T-helper 2 cell treated with Interferon-gamma antibody and Interleukin-4, amounts not matched to agents 100 ng/mL and 5 ng/mL, for 36 hours (primary cell): ENCODE measurements at regions not wholly inside any gene's neighbourhood (a gene's known extent, or its start where the extent isn't known, plus 50 kb on each side); places are given as distances from the start of the nearest gene placed in this dataset.

ENCODE experiments used
- intact Hi-C: fragments of 100-400 bp; cut with micrococcal nuclease; formaldehyde crosslinking; loops from one replicate; pipeline ENCODE4 v1.15.1; 2023

DNA sequence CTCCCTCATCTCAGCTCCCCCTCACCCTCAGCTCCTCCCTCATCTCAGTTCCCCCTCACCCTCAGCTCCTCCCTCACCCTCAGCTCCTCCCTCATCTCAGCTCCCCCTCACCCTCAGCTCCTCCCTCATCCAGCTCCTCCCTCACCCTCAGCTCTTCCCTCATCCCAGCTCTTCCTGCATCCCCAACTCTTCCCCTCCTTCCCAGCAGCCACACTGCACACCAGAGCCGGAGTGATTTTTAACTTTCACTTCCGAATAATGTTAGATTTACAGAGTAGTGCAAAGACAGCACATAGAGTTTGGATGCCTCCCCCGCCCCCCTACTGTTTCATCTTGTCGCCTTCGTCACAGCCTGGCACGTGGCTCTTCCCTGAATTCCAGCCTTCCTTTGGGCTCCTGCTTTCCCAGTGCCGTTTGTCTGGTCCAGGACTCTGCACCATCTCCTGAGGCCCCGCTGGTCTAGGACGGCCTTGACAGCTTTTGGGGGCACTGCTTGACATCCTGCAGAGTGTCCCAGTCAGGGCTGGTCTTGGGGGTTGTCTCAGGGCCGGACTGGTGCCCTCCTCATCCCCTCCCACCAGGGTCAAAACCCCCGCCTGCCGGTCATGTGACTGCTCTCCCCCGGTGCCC is 110.2 kb downstream of the FAM53A start:
- intact Hi-C loops: loop anchor here (10.0 kb wide), 1 partner anchor 281 kb away; the partner anchor contains the start of gene LETM1

- intact Hi-C loops: loop anchor here (10.0 kb wide), 1 partner anchor 282 kb away; the partner anchor contains the start of gene LETM1
These were observed 111.0 kb downstream of the FAM53A start for GRCh38 chr4:1572964-1573720.

GRCh38 chr4:1572521-1572920 is 111.6 kb downstream of the FAM53A start:
- intact Hi-C loops: loop anchor here (10.0 kb wide), 1 partner anchor 282 kb away; the partner anchor contains the start of gene LETM1

GRCh38 chr4:1572010-1572385 is 112.1 kb downstream of the FAM53A start:
- intact Hi-C loops: loop anchor here (10.0 kb wide), 1 partner anchor 283 kb away; the partner anchor contains the start of gene LETM1

DNA sequence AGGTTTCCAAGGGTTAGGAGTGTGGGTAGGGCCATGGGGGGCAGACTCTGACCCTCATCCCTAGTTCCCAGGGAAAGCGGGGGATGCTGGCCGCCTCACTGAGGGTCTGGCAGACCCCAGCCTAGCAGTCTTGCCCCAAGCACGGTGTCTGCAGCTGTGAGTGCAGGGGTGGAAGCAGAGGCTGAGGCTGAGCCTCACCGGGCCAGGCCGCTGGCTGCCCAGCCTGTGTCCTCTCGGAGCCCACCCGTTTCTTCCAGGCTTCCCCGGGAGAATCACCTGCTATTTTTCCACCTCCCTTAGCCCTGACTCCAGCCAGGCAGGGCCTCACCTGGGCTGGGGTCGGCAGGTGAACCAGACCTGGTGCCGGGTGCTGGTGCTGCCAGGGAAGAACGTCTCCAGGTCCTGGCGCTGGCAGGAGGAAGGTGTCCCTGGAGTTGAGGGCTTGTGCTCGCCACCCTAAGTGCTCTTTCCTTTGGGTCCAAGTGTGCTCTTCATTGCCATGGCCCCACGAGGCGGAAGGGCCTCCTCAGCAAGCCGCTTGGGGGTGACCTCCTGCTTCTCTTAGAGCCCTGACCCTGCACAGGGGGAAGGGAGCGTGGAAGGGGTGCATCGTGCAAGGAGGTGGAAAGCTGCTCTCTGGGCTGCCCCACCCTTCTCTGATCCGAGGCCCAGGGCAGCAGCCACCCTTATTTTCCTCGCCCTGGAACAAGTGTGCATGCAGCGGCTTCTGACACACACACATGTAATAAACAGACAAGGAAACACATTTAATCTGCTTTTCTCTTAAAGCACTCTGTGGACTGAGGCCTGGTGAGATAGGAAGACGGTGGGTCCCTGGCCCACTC is 112.7 kb downstream of the FAM53A start:
- intact Hi-C loops: loop anchor here (10.0 kb wide), 1 partner anchor 283 kb away; the partner anchor contains the start of gene LETM1

GRCh38 chr4:1570291-1571164 is 113.6 kb downstream of the FAM53A start:
- intact Hi-C loops: loop anchor here (10.0 kb wide), 1 partner anchor 284 kb away; the partner anchor contains the start of gene LETM1

DNA sequence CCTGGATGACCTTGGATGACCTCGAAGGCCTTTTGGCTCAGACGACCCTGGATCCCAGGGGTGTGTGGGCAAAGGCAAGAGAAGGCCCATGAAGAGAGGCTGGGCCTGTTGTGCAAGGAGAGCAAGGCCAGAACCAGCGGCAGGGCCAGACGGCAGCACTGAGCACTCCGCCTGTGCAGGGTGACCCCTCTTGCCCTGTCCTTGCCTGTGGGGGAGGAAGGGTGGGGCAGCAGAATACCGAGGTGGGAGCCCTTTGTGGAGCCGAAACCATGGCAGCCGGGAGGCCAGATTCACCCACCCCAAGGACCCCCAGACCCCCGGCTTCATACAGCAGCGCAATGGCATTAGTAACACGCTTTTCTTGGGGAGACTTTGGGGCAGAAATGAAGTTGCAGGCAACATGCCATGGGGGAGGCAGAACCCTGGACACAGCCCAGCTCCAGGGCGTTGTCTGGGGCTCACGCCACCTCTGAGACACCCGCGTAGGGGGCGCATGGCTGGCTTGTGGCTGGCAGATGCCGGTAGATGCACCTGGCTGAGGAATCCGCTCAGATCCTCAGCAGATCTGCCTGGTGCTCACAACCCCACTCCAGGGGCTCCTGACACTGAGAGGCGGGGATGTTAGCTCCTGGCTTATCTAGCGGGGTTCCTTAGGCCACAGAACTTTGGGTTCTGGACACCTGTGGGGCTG is 114.5 kb downstream of the FAM53A start:
- intact Hi-C loops: loop anchor here (10.0 kb wide), 1 partner anchor 285 kb away; the partner anchor contains the start of gene LETM1

DNA sequence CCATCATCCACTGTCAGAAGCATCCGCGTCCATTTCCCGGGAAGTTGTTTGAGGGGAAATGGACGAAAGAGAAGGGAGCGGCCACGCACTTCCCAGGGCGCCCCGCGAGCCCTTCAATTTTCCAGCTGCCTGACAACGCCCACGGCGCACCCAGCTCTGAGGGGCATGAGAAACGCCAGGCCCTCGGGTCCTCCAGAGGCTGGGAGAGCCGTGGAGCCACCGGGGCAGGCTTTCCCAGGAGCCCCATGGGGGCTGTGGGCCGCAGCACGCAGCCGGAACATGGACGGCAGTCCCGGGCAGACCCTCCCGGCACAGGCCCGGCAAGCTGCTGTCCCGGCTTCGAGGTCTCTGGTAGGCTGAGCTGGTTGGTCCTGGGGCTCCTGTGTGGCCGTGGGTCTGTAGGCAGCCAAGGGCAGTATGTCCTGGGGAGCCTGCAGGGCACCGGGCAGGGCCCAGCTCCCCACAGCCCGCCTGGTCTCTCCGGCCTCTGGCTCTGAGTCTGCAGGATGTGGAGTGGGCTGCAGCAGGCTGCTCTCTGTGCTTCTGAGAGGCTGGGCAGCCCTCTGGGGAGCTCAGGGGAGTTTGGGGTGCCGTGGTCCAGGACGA is 115.2 kb downstream of the FAM53A start:
- intact Hi-C loops: no loop called here

GRCh38 chr4:1567808-1568581 is 116.1 kb downstream of the FAM53A start:
- intact Hi-C loops: loop anchor here (2.0 kb wide), 1 partner anchor 13 kb away; no protein-coding TSS in a partner anchor

DNA sequence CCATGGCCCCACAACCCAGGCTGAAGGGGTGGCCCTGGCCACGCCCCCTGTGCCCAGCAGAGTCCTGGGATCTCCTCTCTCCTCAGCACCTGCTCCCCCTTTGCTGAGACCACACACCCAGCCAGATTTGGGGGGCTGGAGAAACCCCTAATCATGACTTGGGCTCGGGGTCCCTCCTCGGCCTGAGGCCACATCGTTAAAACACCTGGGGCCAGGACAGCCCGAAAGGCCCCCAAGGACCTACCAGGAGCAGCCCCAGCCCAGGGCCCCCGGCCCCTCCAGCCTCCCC is 116.7 kb downstream of the FAM53A start:
- intact Hi-C loops: loop anchor here (2.0 kb wide), 1 partner anchor 13 kb away; no protein-coding TSS in a partner anchor

DNA sequence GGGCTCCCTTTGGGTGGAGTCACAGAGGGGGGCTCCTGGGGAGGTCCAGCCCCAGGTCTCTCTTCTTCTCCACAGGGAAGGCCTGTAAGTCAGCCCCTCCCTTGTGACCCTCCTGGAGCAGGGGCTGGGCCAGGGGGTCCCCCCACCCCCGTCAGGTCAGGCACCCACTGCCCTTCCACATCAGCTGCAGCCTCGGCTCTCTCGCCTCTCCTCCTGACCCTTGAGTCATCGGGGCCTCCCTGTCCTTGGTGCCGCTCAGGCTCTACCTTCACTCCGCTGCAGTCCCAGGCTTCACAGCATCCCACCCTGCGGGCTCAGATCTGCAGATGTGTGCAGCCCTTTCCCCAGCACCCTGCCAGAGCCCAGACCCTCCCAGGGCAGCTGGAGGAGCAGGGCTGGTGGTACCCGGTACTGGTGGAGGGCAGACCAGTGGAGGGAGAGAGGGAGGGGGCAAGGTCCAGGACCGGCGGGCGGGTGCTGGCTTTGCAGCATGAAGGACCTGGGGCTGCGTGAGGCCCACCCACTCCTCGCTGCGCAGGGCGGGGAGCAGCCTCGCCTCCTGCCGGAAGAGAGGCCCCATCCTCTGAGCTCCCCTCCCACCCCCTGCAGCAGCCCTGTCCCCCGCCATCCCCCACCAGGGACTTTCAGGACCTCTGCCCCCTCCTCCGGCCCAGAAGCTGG is 117.1 kb downstream of the FAM53A start:
- intact Hi-C loops: loop anchor here (2.0 kb wide), 1 partner anchor 14 kb away; no protein-coding TSS in a partner anchor

- intact Hi-C loops: loop anchor here (2.0 kb wide), 1 partner anchor 14 kb away; no protein-coding TSS in a partner anchor
These were observed 117.7 kb downstream of the FAM53A start for GRCh38 chr4:1566301-1566837.

DNA sequence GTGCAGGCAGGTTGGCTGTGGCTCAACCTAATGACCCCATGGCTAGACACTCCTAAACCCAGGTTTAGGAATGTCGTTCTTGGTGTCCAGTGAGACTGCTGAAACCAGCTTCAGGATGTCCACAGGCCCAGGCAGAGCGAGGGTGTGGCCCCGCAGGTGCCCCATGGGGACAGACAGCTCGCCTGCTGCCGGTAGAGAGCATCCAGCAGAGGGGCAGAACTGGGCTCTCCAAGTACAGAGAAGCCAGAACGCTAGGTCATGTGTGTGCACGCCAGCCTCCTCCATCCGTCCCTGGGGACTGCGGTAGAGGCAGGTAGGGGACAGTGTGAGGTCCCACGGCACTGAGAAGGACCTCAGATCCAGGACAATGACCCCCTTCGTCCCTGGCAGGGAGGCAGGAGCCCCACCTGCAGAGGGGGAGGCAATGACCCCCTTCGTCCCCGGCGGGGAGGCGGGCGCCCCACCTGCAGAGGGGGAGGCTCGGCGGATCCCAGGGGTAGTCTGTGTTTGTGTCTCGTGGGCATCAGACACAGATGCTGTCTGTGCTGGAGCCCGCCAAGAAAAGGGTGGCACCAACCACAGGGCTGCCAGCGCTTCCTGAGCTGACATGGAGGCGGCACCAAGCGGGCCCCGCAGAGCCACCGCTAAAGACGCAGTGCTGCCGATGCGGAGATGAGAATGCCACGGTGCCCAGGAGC is 118.4 kb downstream of the FAM53A start:
- intact Hi-C loops: loop anchor here (2.0 kb wide), 1 partner anchor 15 kb away; no protein-coding TSS in a partner anchor

DNA sequence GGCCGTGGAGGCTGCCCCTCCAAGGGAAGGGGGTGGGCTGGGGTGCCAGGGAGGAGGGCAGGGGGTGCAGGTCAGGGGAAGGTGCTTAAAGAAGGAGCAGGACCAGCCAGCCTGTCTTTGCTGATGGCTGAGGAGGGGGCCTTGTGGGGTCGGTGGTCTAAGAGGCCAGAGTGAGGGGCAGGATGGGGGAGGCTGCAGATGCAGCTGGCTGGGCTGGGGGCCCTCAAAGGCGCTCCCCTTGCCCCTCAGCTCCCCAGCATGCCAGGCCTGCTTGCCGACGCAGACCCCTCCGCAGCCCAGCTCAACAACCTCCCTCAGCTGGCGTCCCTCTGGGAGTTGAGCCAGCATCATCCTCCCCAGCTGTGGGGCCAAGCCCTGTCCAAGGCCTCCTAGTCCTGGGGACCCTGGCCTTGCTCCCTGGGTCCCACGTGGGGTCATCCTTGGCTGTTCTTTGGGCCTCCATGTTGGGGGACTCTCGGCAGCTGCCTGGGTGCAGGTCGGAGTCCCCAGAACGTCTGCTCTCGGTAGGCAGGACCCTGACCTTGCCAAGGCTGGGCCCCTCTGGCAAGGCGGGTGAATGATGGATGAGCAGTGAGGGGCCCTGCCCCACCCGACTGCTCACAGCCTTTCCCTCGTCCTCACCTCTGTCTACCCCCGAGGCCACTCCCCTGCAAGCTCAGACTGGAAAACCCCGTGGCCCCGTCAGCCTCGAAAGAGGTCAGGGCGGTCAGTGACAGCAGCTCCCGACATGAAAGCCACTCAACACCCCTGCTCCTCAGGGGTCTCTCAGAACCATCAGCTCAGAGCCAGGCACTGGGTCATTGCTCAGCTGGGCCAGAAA is 119.4 kb downstream of the FAM53A start:
- intact Hi-C loops: no loop called here

GRCh38 chr4:1563768-1564485 is 120.2 kb downstream of the FAM53A start:
- intact Hi-C loops: no loop called here

DNA sequence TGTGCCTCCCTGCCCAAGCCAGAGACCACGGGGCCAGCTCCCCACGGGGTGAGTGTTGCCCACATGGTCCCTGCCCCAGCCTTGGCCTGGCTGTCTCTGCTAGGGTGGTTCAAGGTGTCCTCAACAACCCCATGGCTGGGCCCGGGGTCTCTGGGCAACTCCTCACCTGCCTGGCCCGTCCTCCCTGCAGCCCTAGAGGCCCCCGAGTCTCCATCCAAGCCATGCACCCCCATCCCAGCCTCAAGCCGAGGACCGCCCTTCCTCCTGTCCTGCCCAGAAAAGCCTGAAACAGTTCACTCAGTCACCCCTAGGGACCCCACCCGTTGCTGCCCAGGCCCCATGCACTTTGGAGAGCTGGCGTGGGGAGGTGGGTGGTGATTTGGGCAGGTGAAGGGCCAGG is 120.9 kb downstream of the FAM53A start:
- intact Hi-C loops: no loop called here
